GM11168 (cell line): ENCODE measurements at regions not wholly inside any gene's neighbourhood (a gene's known extent, or its start where the extent isn't known, plus 50 kb on each side); places are given as distances from the start of the nearest gene placed in this dataset.

Experiments used
- in situ Hi-C: fragments of 300-500 bp; cut with MboI; formaldehyde crosslinking; loops from one replicate; pipeline ENCODE4 v1.12.0; 2022; ENCODE audit warnings: low sequenced_read_pairs; ENCODE audit not compliant: unreplicated experiment

DNA sequence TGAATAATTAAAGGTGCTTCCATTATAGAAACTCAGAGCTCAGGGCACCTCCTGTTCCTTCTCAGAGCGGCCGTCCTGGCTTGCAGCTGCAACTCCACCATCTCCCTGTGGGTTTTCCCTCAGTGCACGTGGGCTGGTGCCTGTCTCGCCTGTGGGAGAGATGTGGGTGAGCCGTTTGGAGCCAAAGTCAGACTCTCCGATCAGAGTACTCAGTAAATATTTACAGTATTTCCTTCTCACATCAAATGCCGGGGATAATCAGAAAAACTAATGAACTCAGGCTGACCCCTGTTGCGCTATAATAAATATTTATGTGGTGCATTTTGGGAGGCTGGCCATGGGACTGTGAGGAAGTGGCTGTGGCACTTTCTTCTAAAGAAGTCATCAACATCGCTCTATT lies 155.8 kb upstream of the HABP2 start:
- in situ Hi-C loops: loop anchor here (25.0 kb wide), 1 partner anchor 685 kb away; no protein-coding TSS in a partner anchor

GRCh38 chr10:113399065-113399464 lies 153.8 kb upstream of the HABP2 start:
- in situ Hi-C loops: loop anchor here (25.0 kb wide), 1 partner anchor 687 kb away; no protein-coding TSS in a partner anchor

DNA sequence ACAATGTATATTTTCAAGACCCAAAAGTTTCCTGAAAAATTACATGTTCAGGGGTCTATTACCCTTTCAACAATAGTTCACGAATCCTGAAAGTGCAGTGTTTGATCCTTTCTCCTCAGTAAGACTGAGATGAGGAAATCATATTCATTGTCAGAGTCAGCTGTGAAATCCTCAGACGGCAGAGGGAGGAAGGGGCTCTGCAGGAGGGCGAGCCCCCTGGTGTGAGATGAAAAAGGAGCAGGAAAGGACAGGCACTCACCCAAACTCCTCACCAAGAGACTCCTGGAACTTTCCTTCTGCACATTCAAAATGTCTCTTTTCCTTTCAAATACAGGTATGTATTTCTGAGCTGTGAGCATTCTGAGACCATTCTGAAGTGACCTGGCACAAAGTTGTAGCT lies 150.3 kb upstream of the HABP2 start:
- in situ Hi-C loops: no loop called here

DNA sequence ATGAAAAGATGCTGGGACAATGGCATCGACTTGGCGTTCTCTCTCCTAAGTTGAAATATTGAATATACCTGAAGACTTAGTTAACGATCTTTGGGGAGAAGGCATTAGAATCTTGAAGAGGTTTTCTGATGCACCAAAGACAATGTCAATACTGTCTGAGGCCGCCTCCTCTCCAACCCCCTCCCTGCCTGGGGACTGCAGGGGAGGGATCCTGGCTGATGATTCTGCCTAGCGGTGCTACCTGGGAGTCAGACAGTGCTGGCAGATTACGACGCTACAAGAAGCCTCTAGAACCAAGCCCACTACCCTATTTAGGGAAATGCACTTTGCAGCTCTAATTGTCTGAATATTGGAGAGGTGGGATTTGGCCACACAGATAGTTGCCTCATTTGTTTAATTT lies 145.6 kb upstream of the HABP2 start:
- in situ Hi-C loops: no loop called here

DNA sequence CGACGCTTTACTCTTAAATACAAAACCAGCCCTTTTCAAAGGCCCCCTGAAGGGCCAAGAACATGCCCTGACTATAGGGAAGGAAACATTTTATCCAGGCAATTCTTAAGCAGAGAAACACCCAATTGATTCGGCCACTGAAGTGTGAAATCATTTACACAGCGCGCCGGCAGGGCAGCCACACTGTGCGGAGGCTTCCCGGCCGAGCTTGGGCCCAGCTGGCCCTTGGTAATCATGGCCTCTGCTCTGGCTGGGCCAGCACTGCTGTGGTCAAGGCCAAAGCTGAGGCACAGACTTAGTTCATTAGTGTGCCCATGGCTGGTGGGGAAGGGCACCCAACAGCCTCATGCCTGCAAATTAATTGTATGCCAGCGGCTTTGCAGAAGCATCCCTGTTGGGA lies 143.7 kb upstream of the HABP2 start:
- in situ Hi-C loops: no loop called here

- in situ Hi-C loops: no loop called here
Observed at GRCh38 chr10:113410618-113411017, 142.2 kb upstream of the HABP2 start.

DNA sequence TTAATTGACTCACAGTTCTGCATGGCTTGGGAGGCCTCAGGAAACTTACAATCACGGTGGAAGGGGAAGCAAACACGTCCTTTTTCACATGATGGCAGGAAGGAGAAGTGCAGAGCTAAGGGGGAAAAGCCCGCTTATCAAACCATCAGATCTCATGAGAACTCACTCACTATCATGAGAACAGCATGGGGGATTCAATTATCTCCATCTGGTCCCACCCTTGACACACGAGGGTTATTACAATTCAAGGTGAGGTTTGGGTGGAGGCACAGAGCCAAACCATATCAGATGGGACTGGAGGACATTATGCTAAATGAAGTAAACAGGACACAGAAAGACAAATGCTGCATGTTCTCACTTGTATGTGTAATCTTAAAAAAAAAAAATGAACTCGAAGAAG lies 141.4 kb upstream of the HABP2 start:
- in situ Hi-C loops: no loop called here

- in situ Hi-C loops: no loop called here
Observed at GRCh38 chr10:113412161-113412560, 140.7 kb upstream of the HABP2 start.

DNA sequence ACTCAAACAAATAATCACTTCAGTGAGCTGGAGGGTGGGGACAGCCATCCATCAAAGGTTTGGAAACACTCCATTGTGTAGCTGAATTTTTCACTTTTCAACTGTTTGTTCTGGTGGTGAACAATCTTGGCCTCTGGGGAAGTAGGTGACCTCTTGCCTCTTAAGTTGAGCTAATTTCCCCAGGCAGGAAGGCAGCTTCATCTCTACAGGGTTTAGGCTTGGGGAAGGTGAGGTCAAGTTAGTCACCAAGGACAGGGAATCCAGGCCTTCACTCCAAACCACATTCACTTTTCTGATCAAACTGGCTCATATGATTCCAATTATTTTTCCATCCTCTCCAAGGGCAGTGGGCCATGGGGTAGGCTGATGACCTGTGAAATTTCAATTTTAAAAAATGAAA lies 138.3 kb upstream of the HABP2 start:
- in situ Hi-C loops: no loop called here

DNA sequence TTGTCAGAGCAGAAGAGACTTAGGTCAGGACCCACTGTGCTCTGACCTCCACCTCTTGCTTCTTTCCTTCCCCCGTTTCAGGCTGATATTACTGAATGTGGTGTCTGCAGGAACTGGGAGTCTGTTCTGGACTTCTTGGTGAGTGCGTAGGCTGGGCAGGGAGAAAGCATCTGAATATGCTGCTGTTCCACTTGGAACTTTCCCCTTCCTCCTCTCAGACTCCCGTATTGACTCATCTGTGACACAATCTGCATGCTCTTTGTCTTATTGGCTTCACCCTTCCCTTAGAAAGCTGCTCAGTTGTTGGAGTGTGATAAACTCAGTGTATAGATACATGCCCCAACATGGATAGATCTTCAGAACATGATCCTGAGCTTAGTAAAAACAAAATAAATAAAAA lies 137.6 kb upstream of the HABP2 start:
- in situ Hi-C loops: no loop called here

GRCh38 chr10:113420057-113420732 lies 132.7 kb upstream of the HABP2 start:
- in situ Hi-C loops: no loop called here

DNA sequence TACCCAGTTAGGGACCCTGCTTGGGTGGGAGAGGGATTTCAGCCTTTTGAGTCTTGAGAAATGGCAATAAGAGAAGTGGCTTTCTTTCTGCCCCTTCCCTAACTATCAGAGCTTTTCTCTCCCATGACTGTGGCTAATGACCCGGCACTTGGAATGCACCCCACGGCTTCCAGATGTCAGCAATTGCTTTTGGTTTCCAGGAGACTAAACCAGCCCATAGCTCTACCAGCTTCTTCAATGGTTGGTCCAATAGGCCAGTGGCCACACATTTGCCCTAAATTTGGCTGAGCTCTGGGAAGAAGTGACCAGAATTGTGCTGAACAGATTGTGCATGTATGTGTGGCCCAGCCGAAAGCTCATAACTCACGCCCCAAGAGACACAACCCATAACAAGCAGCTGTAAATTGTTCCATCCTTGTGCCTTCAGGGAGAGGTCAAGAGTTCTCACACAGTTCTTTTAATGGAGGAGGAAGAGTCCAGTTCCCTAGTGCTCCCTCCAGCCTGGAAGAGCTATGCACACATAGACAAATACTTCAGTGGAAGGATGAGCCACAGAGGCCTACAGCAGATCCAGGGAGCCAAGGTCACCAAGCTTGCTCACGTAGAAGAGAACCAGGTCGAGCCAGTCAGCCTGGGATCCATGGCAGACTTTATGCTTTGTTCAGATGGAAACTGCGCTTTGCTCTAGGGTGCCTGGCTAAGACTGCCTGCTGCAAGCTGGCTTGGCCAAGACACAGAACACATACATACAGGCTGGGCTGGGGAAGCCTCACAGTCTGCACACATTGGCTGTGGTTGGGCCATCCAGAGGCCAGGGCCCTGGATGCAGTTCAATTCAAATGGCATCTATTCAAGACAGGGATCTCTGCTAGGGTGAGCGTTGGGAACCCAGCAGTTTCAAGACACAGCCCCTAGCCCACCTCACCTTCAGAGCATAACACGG lies 131.8 kb upstream of the HABP2 start:
- in situ Hi-C loops: no loop called here

DNA sequence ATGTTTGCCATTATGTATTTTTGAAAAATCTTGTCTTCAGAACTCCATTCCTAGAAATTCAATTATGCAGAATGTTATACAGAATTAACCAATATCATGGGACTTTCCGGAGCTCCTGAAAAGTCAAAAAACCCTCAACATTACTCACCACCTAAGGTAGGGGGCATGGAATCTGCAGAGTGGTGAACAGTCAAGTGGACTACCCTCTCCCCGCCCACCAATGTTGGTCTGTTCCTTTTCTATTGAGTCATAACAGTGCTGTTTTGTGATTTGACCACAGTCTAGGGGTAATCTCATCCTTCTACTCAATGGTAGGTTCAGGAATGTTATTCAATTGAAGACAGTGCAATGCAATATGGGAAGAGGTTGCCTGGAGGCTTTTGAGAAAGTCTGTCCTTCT lies 130.5 kb upstream of the HABP2 start:
- in situ Hi-C loops: no loop called here

- in situ Hi-C loops: no loop called here
Observed at GRCh38 chr10:113423981-113424721, 128.7 kb upstream of the HABP2 start.

DNA sequence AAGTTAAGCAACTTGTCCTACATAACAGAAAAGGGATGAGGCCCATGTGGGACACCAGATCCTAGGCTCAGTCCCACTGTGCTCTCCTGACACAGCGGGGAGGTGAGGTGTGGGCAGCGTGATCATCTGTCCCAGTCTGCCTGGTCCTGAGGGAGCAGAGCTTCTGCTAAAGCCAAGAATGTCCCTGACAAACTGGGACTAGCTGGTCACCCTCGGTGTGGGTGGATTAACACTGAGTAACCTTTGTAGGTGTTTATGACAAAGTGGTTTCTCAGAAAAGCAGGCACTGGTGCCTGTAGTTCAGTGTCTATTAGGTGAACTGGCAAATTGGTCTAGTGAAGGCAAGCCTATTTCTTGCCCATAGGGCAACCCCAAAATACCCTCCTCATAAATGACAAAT lies 127.8 kb upstream of the HABP2 start:
- in situ Hi-C loops: no loop called here

GRCh38 chr10:113425541-113425951 lies 127.3 kb upstream of the HABP2 start:
- in situ Hi-C loops: no loop called here

DNA sequence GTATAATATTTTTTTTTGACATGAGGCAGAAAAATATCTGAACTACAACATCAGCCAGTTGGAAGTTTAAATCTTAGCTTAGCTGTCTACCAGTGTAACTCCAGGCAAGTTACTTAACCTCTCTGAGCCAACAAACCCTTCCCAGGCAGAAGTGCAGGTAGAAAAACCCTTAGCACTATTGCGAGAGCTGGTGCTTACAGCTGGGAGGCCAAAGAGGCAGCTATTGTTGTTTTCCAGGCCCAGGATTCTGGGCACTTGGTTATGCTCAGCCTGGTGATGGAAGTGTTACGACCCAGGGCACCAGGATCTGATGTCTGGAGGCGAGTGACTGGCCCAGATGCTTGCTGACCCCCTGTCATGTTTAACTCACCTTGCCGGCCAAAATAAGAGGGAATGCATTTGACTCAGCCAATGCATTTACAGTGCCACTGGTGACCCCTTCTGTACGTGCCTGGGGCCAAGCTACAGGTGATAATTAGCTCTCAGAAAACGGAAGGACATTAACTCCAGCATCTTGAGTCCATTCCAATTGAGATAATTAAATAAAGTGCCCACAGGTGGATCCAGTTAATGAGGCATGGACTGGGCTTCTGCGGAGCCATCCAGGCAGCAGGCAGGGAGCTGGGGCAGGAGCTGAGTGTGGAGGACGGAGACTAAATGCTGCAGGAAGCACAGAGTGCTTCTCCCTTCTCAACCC lies 126.5 kb upstream of the HABP2 start:
- in situ Hi-C loops: no loop called here

- in situ Hi-C loops: no loop called here
Observed at GRCh38 chr10:113427236-113427735, 125.6 kb upstream of the HABP2 start.

DNA sequence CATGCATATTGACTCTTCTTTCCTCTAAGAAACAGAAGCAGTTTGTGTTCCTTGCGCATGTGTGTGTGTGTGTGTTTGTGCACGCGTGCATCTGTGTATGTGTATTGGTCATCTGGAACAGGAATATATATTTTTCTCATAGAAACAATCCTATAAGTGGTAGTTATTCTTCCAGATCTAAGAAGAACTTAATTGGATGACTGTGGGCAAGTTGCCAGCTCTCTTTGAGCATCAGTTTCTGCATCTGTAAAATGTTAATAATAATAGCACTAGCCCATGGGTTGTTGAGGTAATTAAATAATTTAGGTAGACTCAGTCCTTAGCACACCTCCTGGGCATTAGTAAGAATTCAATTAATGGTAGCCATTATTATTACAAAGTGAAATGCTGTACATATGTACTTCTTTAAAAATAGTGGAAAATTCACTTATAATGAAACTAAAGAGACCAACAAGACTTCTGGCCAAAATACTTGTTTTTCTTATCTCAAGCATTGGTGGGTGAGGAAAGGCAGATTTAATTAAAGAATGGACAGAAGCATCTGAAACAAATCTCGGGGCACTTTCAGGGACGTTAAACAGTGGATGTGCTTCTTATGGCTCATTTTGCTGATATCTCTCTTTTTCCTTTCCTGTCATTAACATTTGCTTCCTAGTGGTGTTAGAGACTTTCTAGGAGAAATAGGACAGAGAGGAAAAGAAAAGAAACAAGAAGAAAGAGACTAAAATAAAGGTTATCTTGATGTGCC lies 124.9 kb upstream of the HABP2 start:
- in situ Hi-C loops: no loop called here
